ENCODE measurements at regions not wholly inside any gene's neighbourhood (a gene's known extent, or its start where the extent isn't known, plus 50 kb on each side); places are given as distances from the start of the nearest gene placed in this dataset.

DNA sequence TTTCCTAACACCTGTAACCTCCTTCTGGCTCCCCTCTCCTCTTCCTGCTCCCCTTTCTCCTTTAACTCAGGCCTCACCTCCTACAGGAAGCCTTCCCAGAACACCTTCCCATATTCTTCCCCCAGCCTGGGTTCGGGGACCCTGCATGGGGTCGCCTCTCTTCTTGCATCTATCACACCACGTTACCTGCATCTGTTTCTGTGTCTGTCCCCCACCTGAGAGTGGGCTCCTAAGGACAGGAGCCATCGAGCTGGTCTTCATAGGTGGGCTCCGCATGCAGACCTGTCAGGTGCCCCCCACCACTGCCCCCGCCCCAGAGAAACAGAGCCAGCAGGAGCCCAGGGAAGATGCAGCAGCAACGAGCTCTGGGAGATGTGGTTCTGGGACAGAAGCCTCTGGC, 123.2 kb upstream of the GLI2 start:
- no peak for TF ChIP-seq CTCF (IDR thresholded peaks at IDR 0.05; ENCODE audit: low read length)
- TF ChIP-seq EZH2 (optimal IDR thresholded peaks at IDR 0.05; ENCODE audit: low read depth, low read length), result no peak

Measured in MM.1S (cell line).